Activated T-cell treated with anti-CD3 and anti-CD28 coated beads, Interleukin-2, amount 50 U/mL, for 1 hour (primary cell): ENCODE measurements at regions not wholly inside any gene's neighbourhood (a gene's known extent, or its start where the extent isn't known, plus 50 kb on each side); places are given as distances from the start of the nearest gene placed in this dataset.
A peak's percentile ranks its signal among the peaks of the same experiment; 100 is the strongest.
"Not testable (repeated sequence)": the region's sequence is repeated elsewhere in the genome, so short reads cannot be mapped to it uniquely, and the experiment has no call there.

Experiments
- DNase-seq: peaks from one replicate; pipeline ENCODE4 v3.0.0-alpha.2; 2020

GRCh38 chr9:66601472-66601871, 299.1 kb upstream of the ZNF658 start:
- DNase-seq = not testable (repeated sequence)

GRCh38 chr9:66631521-66632046, 268.9 kb upstream of the ZNF658 start:
- DNase-seq = not testable (repeated sequence)

- not testable (repeated sequence) for DNase-seq
Measured at GRCh38 chr9:66647675-66648074, 252.8 kb upstream of the ZNF658 start.

GRCh38 chr9:66690242-66690641, 210.3 kb upstream of the ZNF658 start:
- DNase-seq = not testable (repeated sequence)

GRCh38 chr9:66695561-66696240, 204.8 kb upstream of the ZNF658 start:
- peak; percentile 13 for DNase-seq

GRCh38 chr9:66697343-66698065, 203.0 kb upstream of the ZNF658 start:
- DNase-seq = not testable (repeated sequence)

GRCh38 chr9:66698066-66698455, 202.5 kb upstream of the ZNF658 start:
- not testable (repeated sequence) for DNase-seq

GRCh38 chr9:66701411-66702377, 198.8 kb upstream of the ZNF658 start:
- not testable (repeated sequence) for DNase-seq

GRCh38 chr9:66711553-66711952, 189.0 kb upstream of the ZNF658 start:
- not testable (repeated sequence) for DNase-seq

GRCh38 chr9:66712870-66713269, 187.7 kb upstream of the ZNF658 start:
- not testable (repeated sequence) for DNase-seq

GRCh38 chr9:66713552-66713951, 187.0 kb upstream of the ZNF658 start:
- DNase-seq = not testable (repeated sequence)

- DNase-seq = not testable (repeated sequence)
Measured at GRCh38 chr9:66720845-66721244, 179.7 kb upstream of the ZNF658 start.

- DNase-seq = not testable (repeated sequence)
Measured at GRCh38 chr9:66727540-66727939, 173.0 kb upstream of the ZNF658 start.

GRCh38 chr9:66736686-66737085, 163.8 kb upstream of the ZNF658 start:
- not testable (repeated sequence) for DNase-seq

GRCh38 chr9:66738418-66738817, 162.1 kb upstream of the ZNF658 start:
- DNase-seq = not testable (repeated sequence)

- not testable (repeated sequence) for DNase-seq
Measured at GRCh38 chr9:66740136-66740535, 160.4 kb upstream of the ZNF658 start.

GRCh38 chr9:66745846-66746245, 154.7 kb upstream of the ZNF658 start:
- not testable (repeated sequence) for DNase-seq

GRCh38 chr9:66752324-66752923, 148.1 kb upstream of the ZNF658 start:
- not testable (repeated sequence) for DNase-seq

- not testable (repeated sequence) for DNase-seq
Measured at GRCh38 chr9:66759825-66760492, 140.6 kb upstream of the ZNF658 start.

GRCh38 chr9:66764799-66765493, 135.6 kb upstream of the ZNF658 start:
- not testable (repeated sequence) for DNase-seq

- not testable (repeated sequence) for DNase-seq
Measured at GRCh38 chr9:66765531-66765930, 135.0 kb upstream of the ZNF658 start.
